Gastroesophageal sphincter (tissue), 3 donors: ENCODE measurements at regions not wholly inside any gene's neighbourhood (a gene's known extent, or its start where the extent isn't known, plus 50 kb on each side); places are given as distances from the start of the nearest gene placed in this dataset.

Source experiments
- CTCF ChIP-seq, 4 experiments: fragments of 200-600 bp in 2 of 4; fragments of 450-650 bp in 2 of 4; sonication (generic) in 1 of 4; IDR thresholded peaks; one replicate each; pipeline ENCODE4 v1.5.1; 2017 to 2019; ENCODE audit warnings: antibody characterized with exemption in 4 of 4, mild to moderate bottlenecking in 2 of 4, moderate library complexity in 2 of 4
- POLR2A ChIP-seq, 2 donors: fragments of 450-650 bp; IDR thresholded peaks; one replicate each; pipeline ENCODE4 v1.6.1; 2017; ENCODE audit warnings: antibody characterized with exemption in 2 of 2, mild to moderate bottlenecking in 2 of 2, moderate library complexity in 1 of 2
- POLR2AphosphoS5 ChIP-seq: sonication (generic); formaldehyde crosslinking; IDR thresholded peaks from one replicate; pipeline ENCODE4 v1.6.1; 2017; ENCODE audit warnings: antibody characterized with exemption

GRCh38 chr7:88615336-88615735 is 144.2 kb upstream of the ZNF804B start:
- TF ChIP-seq CTCF (IDR thresholded peaks at IDR 0.05) (no peak), POLR2A (IDR thresholded peaks at IDR 0.05) (no peak), POLR2AphosphoS5 (no peak)
